PC-9 (cell line): ENCODE measurements at regions not wholly inside any gene's neighbourhood (a gene's known extent, or its start where the extent isn't known, plus 50 kb on each side); places are given as distances from the start of the nearest gene placed in this dataset.

Experiments used
- BruUV-seq: library from RNA; stranded (reverse); fragments of 400-500 nt; replicated peaks from 2 replicates; lab custom pipeline; 2021; lab: Mats Ljungman, UMichigan
- CTCF ChIA-PET: fragments of 300-600 bp; sonication (Branson Sonifier 250); formaldehyde crosslinking; loops from one replicate; lab custom pipeline; 2022; ENCODE audit warnings: antibody characterized with exemption; lab: Charles Lee
- POLR2A ChIA-PET: fragments of 300-600 bp; sonication (Branson Sonifier 250); formaldehyde crosslinking; loops from one replicate; lab custom pipeline; 2022; ENCODE audit warnings: antibody characterized with exemption; ENCODE audit not compliant: unreplicated experiment; lab: Charles Lee
- DNase-seq, 2 experiments: peaks; one replicate each; pipeline versions ENCODE4 v3.0.0 to v3.0.0-alpha.2; 2015 to 2022; ENCODE audit warnings: mixed read lengths in 1 of 2
- H2AFZ ChIP-seq: fragments of 200-600 bp; sonication (generic); 2 replicates; pipeline ENCODE4 v1.8.1; 2017; ENCODE audit warnings: antibody characterized with exemption
- H3F3A ChIP-seq: fragments of 200-600 bp; sonication (generic); 2 replicates; pipeline ENCODE4 v1.8.1; 2017; ENCODE audit warnings: antibody characterized with exemption, mild to moderate bottlenecking, low read depth; ENCODE audit not compliant: insufficient read depth
- H3K27ac ChIP-seq: fragments of 200-600 bp; sonication (generic); 2 replicates; pipeline ENCODE4 v1.6.1; 2016; ENCODE audit warnings: mixed run types
- H3K27me3 ChIP-seq: fragments of 200-600 bp; sonication (generic); 2 replicates; pipeline ENCODE4 v1.6.1; 2016; ENCODE audit warnings: low read depth, mixed run types; ENCODE audit not compliant: insufficient read depth
- H3K36me3 ChIP-seq: fragments of 200-600 bp; sonication (generic); 2 replicates; pipeline ENCODE4 v1.6.1; 2016; ENCODE audit warnings: low read depth, mixed run types
- H3K4me1 ChIP-seq: fragments of 200-600 bp; sonication (generic); replicated peaks from 2 replicates; pipeline ENCODE4 v1.6.1; 2016; ENCODE audit warnings: mixed run types; ENCODE audit not compliant: insufficient read depth
- H3K4me2 ChIP-seq: fragments of 200-600 bp; sonication (generic); 2 replicates; pipeline ENCODE4 v1.6.1; 2017; ENCODE audit warnings: mixed run types
- H3K4me3 ChIP-seq: fragments of 200-600 bp; sonication (generic); 2 replicates; pipeline ENCODE4 v1.6.1; 2016; ENCODE audit warnings: mixed run types
- H3K79me2 ChIP-seq: fragments of 200-600 bp; sonication (generic); 2 replicates; pipeline ENCODE4 v1.6.1; 2017; ENCODE audit warnings: low read depth, mixed run types
- H3K9me2 ChIP-seq: fragments of 200-600 bp; sonication (generic); 2 replicates; pipeline ENCODE4 v1.8.1; 2017; ENCODE audit warnings: mild to moderate bottlenecking; ENCODE audit not compliant: insufficient read depth
- H3K9me3 ChIP-seq: fragments of 200-600 bp; sonication (generic); 2 replicates; pipeline ENCODE4 v1.8.1; 2016; ENCODE audit warnings: low read depth; ENCODE audit not compliant: insufficient read depth
- H4K20me1 ChIP-seq: fragments of 200-600 bp; sonication (generic); 2 replicates; pipeline ENCODE4 v1.8.1; 2017; ENCODE audit not compliant: insufficient read depth
- EZH2 ChIP-seq: fragments of 200-600 bp; sonication (generic); IDR thresholded peaks from 2 replicates; pipeline ENCODE4 v1.8.0; 2017; ENCODE audit warnings: antibody characterized with exemption, low read depth
- intact Hi-C: fragments of 100-400 bp; cut with micrococcal nuclease; formaldehyde crosslinking; loops from one replicate; pipeline ENCODE4 v1.10.0; 2022; ENCODE audit not compliant: unreplicated experiment
- TF ChIP-seq, protein P1 (sequence below): fragments of 200-600 bp; sonication (generic); conservative IDR thresholded peaks from 2 replicates; pipeline ENCODE4 v1.6.1; 2017; ENCODE audit warnings: mixed run types, antibody characterized with exemption, mild to moderate bottlenecking, moderate library complexity

DNA sequence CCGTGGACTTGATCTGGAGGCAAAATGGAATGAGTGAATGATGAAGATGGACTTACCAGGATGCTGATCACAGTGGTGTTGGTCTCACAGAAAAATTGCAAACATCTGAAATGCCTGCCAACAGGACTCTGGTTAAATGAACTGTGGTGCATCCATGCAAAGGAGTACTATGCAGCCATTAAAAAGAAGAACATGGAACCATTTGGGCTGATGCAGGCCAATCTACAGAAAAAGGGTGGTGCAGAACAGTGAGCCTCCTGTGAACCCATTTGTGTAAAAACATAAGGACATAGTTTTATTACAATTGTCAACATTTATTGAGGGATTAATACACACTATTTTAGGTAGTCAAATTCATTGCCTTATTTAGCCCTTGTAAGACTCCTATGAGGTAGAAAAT, 111.9 kb downstream of the MN1 start:
- Histone ChIP-seq H3K36me3 (no peaks in the 10 kb centered on the region), H3K4me3 (no peak overlapping the region), H3K4me1 (peaks cover 20% of the 10 kb centered on the region), H4K20me1 (no peaks in the 10 kb centered on the region), H2AFZ (no peak overlapping the region), H3K79me2 (no peaks in the 10 kb centered on the region), H3K27me3 (no peaks in the 10 kb centered on the region), H3F3A (peaks cover 6% of the 10 kb centered on the region; the same call in 1 of the 2 replicates), H3K27ac (no peak overlapping the region), H3K4me2 (no peak overlapping the region), H3K9me2 (no peaks in the 10 kb centered on the region), H3K9me3 (no peaks in the 10 kb centered on the region; the same call in 1 of the 2 replicates)
- TF ChIP-seq, protein P1, sequence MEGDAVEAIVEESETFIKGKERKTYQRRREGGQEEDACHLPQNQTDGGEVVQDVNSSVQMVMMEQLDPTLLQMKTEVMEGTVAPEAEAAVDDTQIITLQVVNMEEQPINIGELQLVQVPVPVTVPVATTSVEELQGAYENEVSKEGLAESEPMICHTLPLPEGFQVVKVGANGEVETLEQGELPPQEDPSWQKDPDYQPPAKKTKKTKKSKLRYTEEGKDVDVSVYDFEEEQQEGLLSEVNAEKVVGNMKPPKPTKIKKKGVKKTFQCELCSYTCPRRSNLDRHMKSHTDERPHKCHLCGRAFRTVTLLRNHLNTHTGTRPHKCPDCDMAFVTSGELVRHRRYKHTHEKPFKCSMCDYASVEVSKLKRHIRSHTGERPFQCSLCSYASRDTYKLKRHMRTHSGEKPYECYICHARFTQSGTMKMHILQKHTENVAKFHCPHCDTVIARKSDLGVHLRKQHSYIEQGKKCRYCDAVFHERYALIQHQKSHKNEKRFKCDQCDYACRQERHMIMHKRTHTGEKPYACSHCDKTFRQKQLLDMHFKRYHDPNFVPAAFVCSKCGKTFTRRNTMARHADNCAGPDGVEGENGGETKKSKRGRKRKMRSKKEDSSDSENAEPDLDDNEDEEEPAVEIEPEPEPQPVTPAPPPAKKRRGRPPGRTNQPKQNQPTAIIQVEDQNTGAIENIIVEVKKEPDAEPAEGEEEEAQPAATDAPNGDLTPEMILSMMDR, result no peak
- TF ChIP-seq EZH2, result no peak
- no peak for DNase-seq
- no TSS peak for BruUV-seq
- ChIA-PET POLR2A (no interaction called here), CTCF (no interaction called here)
- intact Hi-C loops, result no loop called here

DNA sequence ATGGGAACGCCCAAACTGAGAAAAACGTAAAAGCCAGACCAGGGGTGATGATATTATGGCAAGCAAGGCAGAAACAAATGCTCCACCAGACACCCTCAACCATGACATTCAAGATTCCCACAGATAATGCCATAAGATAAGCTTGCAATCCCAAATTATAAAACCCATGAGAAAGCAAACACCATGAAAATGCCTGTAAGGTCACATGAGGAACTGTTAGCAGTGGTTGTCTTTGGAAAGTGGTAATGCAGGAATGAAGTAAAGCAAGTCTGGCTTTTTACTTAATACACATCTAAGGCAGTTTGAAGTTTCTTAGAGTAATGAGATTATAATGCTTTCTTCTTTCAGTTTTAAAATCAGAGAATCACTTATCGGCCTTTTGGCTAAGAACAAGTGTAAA, 111.0 kb downstream of the MN1 start:
- no peaks in the 10 kb centered on the region; the same call in 1 of the 2 replicates for H3K9me3 ChIP-seq
- no peak overlapping the region for H3K27ac ChIP-seq
- no peak overlapping the region for H3K4me2 ChIP-seq
- H3K9me2 ChIP-seq, result no peaks in the 10 kb centered on the region
- TF ChIP-seq, protein P1, result no peak
- DNase-seq, result peak in 1 of 2 experiments; percentile 49
- H2AFZ ChIP-seq, result no peak overlapping the region
- H3K36me3 ChIP-seq, result no peaks in the 10 kb centered on the region
- no peaks in the 10 kb centered on the region for H3K79me2 ChIP-seq
- intact Hi-C loops, result no loop called here
- ChIA-PET POLR2A (interaction anchor here (0.7 kb wide), 1 partner anchor 228 kb away, joined by 3 read pairs; no protein-coding TSS in a partner anchor), CTCF (no interaction called here)
- peaks cover 6% of the 10 kb centered on the region; the same call in 1 of the 2 replicates for H3F3A ChIP-seq
- no peaks in the 10 kb centered on the region for H3K27me3 ChIP-seq
- H3K4me1 ChIP-seq, result peaks cover 20% of the 10 kb centered on the region
- no TSS peak for BruUV-seq
- H3K4me3 ChIP-seq, result no peak overlapping the region
- H4K20me1 ChIP-seq, result no peaks in the 10 kb centered on the region

DNA sequence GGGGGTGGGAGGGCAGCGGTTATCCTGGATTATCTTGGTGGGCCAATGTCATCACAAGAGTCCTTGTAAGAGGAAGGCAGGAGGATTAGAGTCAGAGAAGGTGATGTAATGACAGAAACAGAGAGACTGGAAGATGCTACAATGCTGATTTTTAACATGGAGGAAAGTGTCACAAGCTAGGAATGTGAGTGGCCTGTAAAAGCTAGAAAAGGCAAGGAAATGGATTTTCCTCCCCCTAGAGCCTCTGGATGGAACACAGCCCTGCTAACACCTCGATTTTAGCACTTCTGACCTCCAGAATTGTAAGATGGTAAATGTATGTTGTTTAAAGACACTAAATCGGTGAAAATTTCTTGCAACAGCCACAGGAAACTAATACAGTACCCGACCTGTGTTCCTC, 109.3 kb downstream of the MN1 start:
- H2AFZ ChIP-seq, result no peak overlapping the region
- intact Hi-C loops, result no loop called here
- H4K20me1 ChIP-seq, result no peaks in the 10 kb centered on the region
- H3K4me2 ChIP-seq, result no peak overlapping the region
- TF ChIP-seq, protein P1, result no peak
- no peak for TF ChIP-seq EZH2
- POLR2A ChIA-PET, result interaction anchor here (0.6 to 0.7 kb wide), 2 partner anchors 162 to 1577 kb away, joined by 3 to 4 read pairs; no protein-coding TSS in a partner anchor
- H3K27ac ChIP-seq, result no peak overlapping the region
- no peak for DNase-seq
- CTCF ChIA-PET, result no interaction called here
- no TSS peak for BruUV-seq
- H3K36me3 ChIP-seq, result no peaks in the 10 kb centered on the region
- no peaks in the 10 kb centered on the region for H3K79me2 ChIP-seq
- H3F3A ChIP-seq, result peaks cover 6% of the 10 kb centered on the region; the same call in 1 of the 2 replicates
- 0 out of 2 replicates have a peak, but pooled peaks cover 5% of the 10 kb centered on the region for H3K4me1 ChIP-seq
- no peaks in the 10 kb centered on the region for H3K27me3 ChIP-seq
- no peaks in the 10 kb centered on the region for H3K9me2 ChIP-seq
- H3K9me3 ChIP-seq, result peaks cover under 1% of the 10 kb centered on the region; the same call in 1 of the 2 replicates
- H3K4me3 ChIP-seq, result no peak overlapping the region
